H9 (cell line): ENCODE measurements at regions not wholly inside any gene's neighbourhood (a gene's known extent, or its start where the extent isn't known, plus 50 kb on each side); places are given as distances from the start of the nearest gene placed in this dataset.

Experiments
- DNase-seq: peaks from one replicate; pipeline ENCODE4 v3.0.0-alpha.2; 2017
- H2AFZ ChIP-seq: one replicate; pipeline ENCODE4 v1.6.1; 2013; ENCODE audit warnings: mild to moderate bottlenecking, low read length, control low read depth, moderate library complexity
- H2AK5ac ChIP-seq: 2 replicates; pipeline ENCODE4 v1.6.1; 2013; ENCODE audit warnings: low read length, control low read depth, mixed read lengths; ENCODE audit not compliant: insufficient read length
- H2BK120ac ChIP-seq: one replicate; pipeline ENCODE4 v1.6.1; 2013; ENCODE audit warnings: low read depth, mild to moderate bottlenecking, low read length, control low read depth, inconsistent platforms; ENCODE audit not compliant: poor library complexity, severe bottlenecking
- H2BK12ac ChIP-seq: 2 replicates; pipeline ENCODE4 v1.6.1; 2013; ENCODE audit warnings: low read length, control low read depth, mixed read lengths, low read depth; ENCODE audit not compliant: insufficient read length
- H2BK15ac ChIP-seq: 2 replicates; pipeline ENCODE4 v1.6.1; 2013; ENCODE audit warnings: low read depth, low read length, control low read depth
- H2BK20ac ChIP-seq: one replicate; pipeline ENCODE4 v1.6.1; 2013; ENCODE audit warnings: low read depth, mild to moderate bottlenecking, low read length, control low read depth, inconsistent platforms; ENCODE audit not compliant: poor library complexity, severe bottlenecking
- H2BK5ac ChIP-seq: 2 replicates; pipeline ENCODE4 v1.6.1; 2013; ENCODE audit warnings: low read length, control low read depth, mixed read lengths; ENCODE audit not compliant: insufficient read length
- H3K14ac ChIP-seq: 2 replicates; pipeline ENCODE4 v1.6.1; 2013; ENCODE audit warnings: low read length, control low read depth; ENCODE audit not compliant: insufficient read depth
- H3K18ac ChIP-seq: 2 replicates; pipeline ENCODE4 v1.6.1; 2013; ENCODE audit warnings: low read depth, mild to moderate bottlenecking, mixed read lengths, low read length, control low read depth; ENCODE audit not compliant: insufficient read length
- H3K23ac ChIP-seq: 2 replicates; pipeline ENCODE4 v1.6.1; 2013; ENCODE audit warnings: low read length, control low read depth, mixed read lengths, low read depth; ENCODE audit not compliant: insufficient read length
- H3K23me2 ChIP-seq: 2 replicates; pipeline ENCODE4 v1.6.1; 2013; ENCODE audit warnings: low read depth, mild to moderate bottlenecking, mixed read lengths, low read length, control low read depth; ENCODE audit not compliant: insufficient read length, poor library complexity, severe bottlenecking
- H3K27ac ChIP-seq: 2 replicates; pipeline ENCODE4 v1.5.1; 2013; ENCODE audit warnings: low read length, control low read depth, mixed read lengths, low read depth; ENCODE audit not compliant: insufficient read length
- H3K27me3 ChIP-seq: 2 replicates; pipeline ENCODE4 v1.6.1; 2013; ENCODE audit warnings: low read length, control low read depth, inconsistent platforms; ENCODE audit not compliant: insufficient read depth
- H3K4ac ChIP-seq: 2 replicates; pipeline ENCODE4 v1.6.1; 2013; ENCODE audit warnings: low read depth, mild to moderate bottlenecking, control low read depth, inconsistent platforms, low read length, moderate library complexity
- H3K4me1 ChIP-seq: 2 replicates; pipeline ENCODE4 v1.6.1; 2013; ENCODE audit warnings: low read length, control low read depth, inconsistent platforms; ENCODE audit not compliant: insufficient read depth
- H3K4me2 ChIP-seq: 2 replicates; pipeline ENCODE4 v1.6.1; 2013; ENCODE audit warnings: low read length, control low read depth, mixed read lengths; ENCODE audit not compliant: insufficient read length, insufficient read depth
- H3K56ac ChIP-seq: 2 replicates; pipeline ENCODE4 v1.6.1; 2013; ENCODE audit warnings: low read depth, mild to moderate bottlenecking, mixed read lengths, low read length, control low read depth; ENCODE audit not compliant: insufficient read length
- H3K79me1 ChIP-seq: 2 replicates; pipeline ENCODE4 v1.6.1; 2013; ENCODE audit warnings: low read depth, mild to moderate bottlenecking, moderate library complexity, low read length, control low read depth, inconsistent platforms; ENCODE audit not compliant: insufficient read depth, poor library complexity, severe bottlenecking
- H3K79me2 ChIP-seq: 2 replicates; pipeline ENCODE4 v1.6.1; 2013; ENCODE audit warnings: low read length, control low read depth, inconsistent platforms; ENCODE audit not compliant: insufficient read depth
- H3K9ac ChIP-seq: 2 replicates; pipeline ENCODE4 v1.6.1; 2013; ENCODE audit warnings: low read length, control low read depth, mixed read lengths; ENCODE audit not compliant: insufficient read length; ENCODE audit errors: extremely low read depth
- H3K9me3 ChIP-seq: one replicate; pipeline ENCODE4 v1.6.1; 2013; ENCODE audit warnings: low read depth, low read length, inconsistent platforms; ENCODE audit not compliant: control insufficient read depth
- H3T11ph ChIP-seq: one replicate; pipeline ENCODE4 v1.6.1; 2013; ENCODE audit warnings: mild to moderate bottlenecking, low read length, control low read depth, inconsistent platforms
- H4K20me1 ChIP-seq: one replicate; pipeline ENCODE4 v1.6.1; 2013; ENCODE audit not compliant: control insufficient read depth, insufficient read length, insufficient read depth
- H4K5ac ChIP-seq: 2 replicates; pipeline ENCODE4 v1.6.1; 2013; ENCODE audit warnings: low read depth, mild to moderate bottlenecking, mixed read lengths, low read length, control low read depth; ENCODE audit not compliant: insufficient read length
- H4K8ac ChIP-seq: replicated peaks from 2 replicates; pipeline ENCODE4 v1.6.1; 2013; ENCODE audit warnings: low read length, control low read depth, mixed read lengths, low read depth; ENCODE audit not compliant: insufficient read length
- H4K91ac ChIP-seq: 2 replicates; pipeline ENCODE4 v1.6.1; 2013; ENCODE audit warnings: low read depth, mild to moderate bottlenecking, moderate library complexity, mixed read lengths, low read length, control low read depth; ENCODE audit not compliant: insufficient read length
- H3K27ac Mint-ChIP-seq, 3 experiments: 2 replicates in 2 of 3; 3 replicates in 1 of 3; pipeline ENCODE4 v1.8.0; 2020 to 2021; ENCODE audit warnings: mixed read lengths in 3 of 3, mild to moderate bottlenecking in 1 of 3, moderate library complexity in 1 of 3
- H3K27me3 Mint-ChIP-seq: 2 replicates; pipeline ENCODE4 v1.8.0; 2021; ENCODE audit warnings: low read depth, mild to moderate bottlenecking, moderate library complexity, mixed read lengths
- H3K36me3 Mint-ChIP-seq, 3 experiments: 2 replicates in 2 of 3; 3 replicates in 1 of 3; pipeline ENCODE4 v1.8.0; 2020 to 2021; ENCODE audit warnings: low read depth in 3 of 3, mixed read lengths in 3 of 3; ENCODE audit not compliant: insufficient read depth in 1 of 3
- H3K4me1 Mint-ChIP-seq, 2 experiments: 2 replicates each; pipeline ENCODE4 v1.8.0; 2020; ENCODE audit warnings: mixed read lengths in 2 of 2
- H3K4me3 Mint-ChIP-seq, 2 experiments: 2 replicates in 1 of 2; 3 replicates in 1 of 2; pipeline ENCODE4 v1.8.0; 2020 to 2021; ENCODE audit warnings: mild to moderate bottlenecking in 2 of 2, mixed read lengths in 2 of 2, moderate library complexity in 1 of 2
- H3K9me3 Mint-ChIP-seq, 2 experiments: 2 replicates in 1 of 2; 3 replicates in 1 of 2; pipeline ENCODE4 v1.8.0; 2020; ENCODE audit warnings: mild to moderate bottlenecking in 2 of 2, mixed read lengths in 2 of 2, moderate library complexity in 1 of 2
- WGBS: extraction: QIAGEN DNeasy Blood & Tissue Kit; methylation state at CpG from one replicate; pipeline ENCODE4 v1.1.7; 2013; ENCODE audit warnings: missing lambda C conversion rate, low lambda C conversion rate, mixed read lengths; ENCODE audit not compliant: insufficient read length; ENCODE audit errors: extremely low coverage; 5-methylcytosine and 5-hydroxymethylcytosine counted together
- TF ChIP-seq, protein P1 (sequence below): fragments of 200-600 bp; sonication (generic); conservative IDR thresholded peaks from 3 replicates; pipeline ENCODE4 v1.8.0; 2021; ENCODE audit warnings: antibody characterized with exemption, mild to moderate bottlenecking

DNA sequence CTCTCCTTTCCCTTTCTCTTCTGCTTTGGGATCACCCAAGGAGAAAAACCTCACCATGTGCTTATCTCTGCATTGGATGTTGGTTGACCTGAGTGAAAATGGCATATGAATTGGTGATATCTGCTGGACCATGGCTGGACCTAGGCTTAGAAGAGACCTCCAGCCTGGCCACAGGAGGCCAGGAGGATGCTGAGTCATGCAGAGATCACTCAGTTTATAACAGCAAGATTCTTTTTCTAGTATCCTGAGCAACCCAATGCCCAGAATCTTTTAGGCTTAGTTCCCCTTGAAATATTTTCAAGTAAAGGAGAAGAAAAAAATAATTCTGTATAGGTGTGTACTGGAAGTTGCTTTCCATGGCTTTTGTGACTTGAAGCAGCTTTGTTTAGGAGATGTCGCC is 236.3 kb downstream of the KLF6 start:
- no peak overlapping the region for H4K5ac ChIP-seq
- no peaks in the 10 kb centered on the region for H3K4me1 ChIP-seq
- no peak overlapping the region for H3K4me3 Mint-ChIP-seq
- no peaks in the 10 kb centered on the region for H4K20me1 ChIP-seq
- no peaks in the 10 kb centered on the region; a peak in 1 of 7 replicates for H3K36me3 Mint-ChIP-seq
- H3K27me3 Mint-ChIP-seq: peaks cover 5% of the 10 kb centered on the region
- peaks cover 10 to 13% of the 10 kb centered on the region in 2 experiments; a peak in 3 of 5 replicates for H3K9me3 Mint-ChIP-seq
- no peak overlapping the region for H2BK120ac ChIP-seq
- no peak overlapping the region for H3K27ac Mint-ChIP-seq
- H3K79me1 ChIP-seq: no peaks in the 10 kb centered on the region
- H2BK5ac ChIP-seq: no peak overlapping the region
- H2AFZ ChIP-seq: no peak overlapping the region
- no peak overlapping the region for H2AK5ac ChIP-seq
- no peak for DNase-seq
- no peak overlapping the region for H3K18ac ChIP-seq
- no peak overlapping the region for H3K27ac ChIP-seq
- no peaks in the 10 kb centered on the region for H3K9me3 ChIP-seq
- TF ChIP-seq, protein P1, sequence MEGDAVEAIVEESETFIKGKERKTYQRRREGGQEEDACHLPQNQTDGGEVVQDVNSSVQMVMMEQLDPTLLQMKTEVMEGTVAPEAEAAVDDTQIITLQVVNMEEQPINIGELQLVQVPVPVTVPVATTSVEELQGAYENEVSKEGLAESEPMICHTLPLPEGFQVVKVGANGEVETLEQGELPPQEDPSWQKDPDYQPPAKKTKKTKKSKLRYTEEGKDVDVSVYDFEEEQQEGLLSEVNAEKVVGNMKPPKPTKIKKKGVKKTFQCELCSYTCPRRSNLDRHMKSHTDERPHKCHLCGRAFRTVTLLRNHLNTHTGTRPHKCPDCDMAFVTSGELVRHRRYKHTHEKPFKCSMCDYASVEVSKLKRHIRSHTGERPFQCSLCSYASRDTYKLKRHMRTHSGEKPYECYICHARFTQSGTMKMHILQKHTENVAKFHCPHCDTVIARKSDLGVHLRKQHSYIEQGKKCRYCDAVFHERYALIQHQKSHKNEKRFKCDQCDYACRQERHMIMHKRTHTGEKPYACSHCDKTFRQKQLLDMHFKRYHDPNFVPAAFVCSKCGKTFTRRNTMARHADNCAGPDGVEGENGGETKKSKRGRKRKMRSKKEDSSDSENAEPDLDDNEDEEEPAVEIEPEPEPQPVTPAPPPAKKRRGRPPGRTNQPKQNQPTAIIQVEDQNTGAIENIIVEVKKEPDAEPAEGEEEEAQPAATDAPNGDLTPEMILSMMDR: no peak
- no CpG with 5 or more reads among the region's 1 CpG for WGBS
- no peak overlapping the region for H3K14ac ChIP-seq
- no peak overlapping the region for H4K91ac ChIP-seq
- H3K4me2 ChIP-seq: no peak overlapping the region
- H3K23me2 ChIP-seq: no peaks in the 10 kb centered on the region
- no peak overlapping the region for H3K9ac ChIP-seq
- peaks cover 2 to 5% of the 10 kb centered on the region in 2 experiments; a peak in 2 of 4 replicates for H3K4me1 Mint-ChIP-seq
- no peaks in the 10 kb centered on the region for H3K79me2 ChIP-seq
- H3T11ph ChIP-seq: no peak overlapping the region
- no peak overlapping the region for H3K4ac ChIP-seq
- H3K27me3 ChIP-seq: no peaks in the 10 kb centered on the region
- no peak overlapping the region for H2BK15ac ChIP-seq
- no peak overlapping the region for H2BK12ac ChIP-seq
- H4K8ac ChIP-seq: no peak overlapping the region
- H3K56ac ChIP-seq: no peak overlapping the region
- no peak overlapping the region for H3K23ac ChIP-seq
- H2BK20ac ChIP-seq: no peak overlapping the region
